ENCODE measurements at regions not wholly inside any gene's neighbourhood (a gene's known extent, or its start where the extent isn't known, plus 50 kb on each side); places are given as distances from the start of the nearest gene placed in this dataset.

GRCh38 chr13:107119989-107120881 is 552.3 kb upstream of the ARGLU1 start:
- DNase-seq (ENCODE audit: low read depth) = no peak

- DNase-seq (ENCODE audit: low read depth) = no peak
These were observed 550.6 kb upstream of the ARGLU1 start for GRCh38 chr13:107118506-107118905.

- DNase-seq (ENCODE audit: low read depth) = no peak
These were observed 549.5 kb upstream of the ARGLU1 start for GRCh38 chr13:107117327-107118012.

GRCh38 chr13:107113387-107113786 is 545.5 kb upstream of the ARGLU1 start:
- no peak for DNase-seq (ENCODE audit: low read depth)

GRCh38 chr13:107111248-107111647 is 543.3 kb upstream of the ARGLU1 start:
- DNase-seq (ENCODE audit: low read depth) = no peak

- no peak for DNase-seq (ENCODE audit: low read depth)
These were observed 536.7 kb upstream of the ARGLU1 start for GRCh38 chr13:107104631-107105030.

- no peak for DNase-seq (ENCODE audit: low read depth)
These were observed 534.7 kb upstream of the ARGLU1 start for GRCh38 chr13:107102676-107103075.

GRCh38 chr13:107099661-107100060 is 531.7 kb upstream of the ARGLU1 start:
- no peak for DNase-seq (ENCODE audit: low read depth)

GRCh38 chr13:107097916-107098315 is 530.0 kb upstream of the ARGLU1 start:
- DNase-seq (ENCODE audit: low read depth) = no peak

- no peak for DNase-seq (ENCODE audit: low read depth)
These were observed 527.9 kb upstream of the ARGLU1 start for GRCh38 chr13:107095876-107096275.

- DNase-seq (ENCODE audit: low read depth) = no peak
These were observed 523.9 kb upstream of the ARGLU1 start for GRCh38 chr13:107091861-107092260.

GRCh38 chr13:107091428-107091827 is 523.5 kb upstream of the ARGLU1 start:
- no peak for DNase-seq (ENCODE audit: low read depth)

- no peak for DNase-seq (ENCODE audit: low read depth)
These were observed 520.1 kb upstream of the ARGLU1 start for GRCh38 chr13:107088061-107088460.

- DNase-seq (ENCODE audit: low read depth) = no peak
These were observed 511.6 kb upstream of the ARGLU1 start for GRCh38 chr13:107079423-107080049.

- DNase-seq (ENCODE audit: low read depth) = no peak
These were observed 510.4 kb upstream of the ARGLU1 start for GRCh38 chr13:107078229-107078765.

- DNase-seq (ENCODE audit: low read depth) = no peak
These were observed 508.9 kb upstream of the ARGLU1 start for GRCh38 chr13:107076801-107077200.

GRCh38 chr13:107075576-107075975 is 507.6 kb upstream of the ARGLU1 start:
- DNase-seq (ENCODE audit: low read depth) = no peak

- DNase-seq (ENCODE audit: low read depth) = no peak
These were observed 502.9 kb upstream of the ARGLU1 start for GRCh38 chr13:107070792-107071191.

- DNase-seq (ENCODE audit: low read depth) = no peak
These were observed 501.3 kb upstream of the ARGLU1 start for GRCh38 chr13:107069108-107069776.

- no peak for DNase-seq (ENCODE audit: low read depth)
These were observed 499.4 kb upstream of the ARGLU1 start for GRCh38 chr13:107067381-107067780.

GRCh38 chr13:107066355-107066754 is 498.4 kb upstream of the ARGLU1 start:
- DNase-seq (ENCODE audit: low read depth) = no peak

- no peak for DNase-seq (ENCODE audit: low read depth)
These were observed 497.1 kb upstream of the ARGLU1 start for GRCh38 chr13:107065036-107065435.

Measured in LHCN-M2 (cell line).